Dendritic cell treated with granulocyte-macrophage colony-stimulating factor and Interleukin-4, amounts not matched to agents 40 ng/mL and 50 ng/mL, for 4 days (primary cell): ENCODE measurements at regions not wholly inside any gene's neighbourhood (a gene's known extent, or its start where the extent isn't known, plus 50 kb on each side); places are given as distances from the start of the nearest gene placed in this dataset.
"Not testable (repeated sequence)": the region's sequence is repeated elsewhere in the genome, so short reads cannot be mapped to it uniquely, and the experiment has no call there.

Source experiments
- H3K27ac Mint-ChIP-seq: one replicate; pipeline ENCODE4 v1.8.0; 2022; ENCODE audit warnings: mild to moderate bottlenecking, mixed read lengths
- H3K27me3 Mint-ChIP-seq: one replicate; pipeline ENCODE4 v1.8.0; 2022; ENCODE audit warnings: mild to moderate bottlenecking, mixed read lengths
- H3K36me3 Mint-ChIP-seq: one replicate; pipeline ENCODE4 v1.8.0; 2022; ENCODE audit warnings: low read depth, mixed read lengths
- H3K4me1 Mint-ChIP-seq: one replicate; pipeline ENCODE4 v1.8.0; 2022; ENCODE audit warnings: low read depth, mixed read lengths
- H3K4me3 Mint-ChIP-seq: one replicate; pipeline ENCODE4 v1.8.0; 2022; ENCODE audit warnings: mild to moderate bottlenecking, moderate library complexity, mixed read lengths
- H3K9me3 Mint-ChIP-seq: one replicate; pipeline ENCODE4 v1.8.0; 2022; ENCODE audit warnings: mixed read lengths
- intact Hi-C: fragments of 100-400 bp; cut with micrococcal nuclease; formaldehyde crosslinking; loops from one replicate; pipeline ENCODE4 v1.15.0; 2022

- Mint-ChIP-seq H3K36me3 (no peaks in the 10 kb centered on the region), H3K27me3 (peaks cover 8% of the 10 kb centered on the region)
- intact Hi-C loops, result no loop called here
These were observed 182.1 kb upstream of the EXOC2 start for GRCh38 chr6:875012-875411.

DNA sequence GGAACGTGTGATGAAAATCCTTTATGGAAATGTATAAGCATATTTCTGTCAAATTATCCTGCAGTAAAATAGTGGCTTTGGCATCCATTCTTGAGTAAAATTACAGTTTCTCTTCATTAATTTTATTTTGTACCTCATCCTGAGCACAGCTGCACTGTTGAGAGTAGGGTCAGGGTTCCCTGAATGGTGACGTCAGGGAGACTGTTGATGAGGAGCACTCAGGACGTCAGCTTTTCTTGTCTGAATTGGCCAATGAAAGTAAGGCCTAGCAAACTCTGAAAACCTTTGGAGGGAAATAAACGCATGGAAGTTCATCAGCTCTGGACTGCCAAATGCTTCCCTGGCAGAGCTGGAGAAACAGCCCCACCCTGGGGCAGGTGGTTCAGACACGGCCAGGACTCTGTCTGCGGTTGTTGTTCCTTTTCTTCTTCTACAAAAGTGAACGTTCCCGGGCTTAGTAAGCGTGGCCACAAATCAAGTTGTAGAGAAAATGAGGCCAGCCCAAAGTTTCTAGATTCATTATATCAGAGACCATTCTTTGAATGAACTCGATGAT is 179.7 kb upstream of the EXOC2 start:
- H3K4me1 Mint-ChIP-seq, result no peaks in the 10 kb centered on the region
- intact Hi-C loops, result no loop called here
- H3K27ac Mint-ChIP-seq, result no peak overlapping the region
- peaks cover 11% of the 10 kb centered on the region for H3K27me3 Mint-ChIP-seq
- no peak overlapping the region for H3K4me3 Mint-ChIP-seq
- H3K36me3 Mint-ChIP-seq, result no peaks in the 10 kb centered on the region
- H3K9me3 Mint-ChIP-seq, result no peaks in the 10 kb centered on the region

More at GRCh38 chr6:875012-875411, 182.1 kb upstream of the EXOC2 start:
- no peak overlapping the region for H3K4me3 Mint-ChIP-seq
- H3K9me3 Mint-ChIP-seq, result no peaks in the 10 kb centered on the region
- peaks cover 5% of the 10 kb centered on the region for H3K4me1 Mint-ChIP-seq
- H3K27ac Mint-ChIP-seq, result no peak overlapping the region

DNA sequence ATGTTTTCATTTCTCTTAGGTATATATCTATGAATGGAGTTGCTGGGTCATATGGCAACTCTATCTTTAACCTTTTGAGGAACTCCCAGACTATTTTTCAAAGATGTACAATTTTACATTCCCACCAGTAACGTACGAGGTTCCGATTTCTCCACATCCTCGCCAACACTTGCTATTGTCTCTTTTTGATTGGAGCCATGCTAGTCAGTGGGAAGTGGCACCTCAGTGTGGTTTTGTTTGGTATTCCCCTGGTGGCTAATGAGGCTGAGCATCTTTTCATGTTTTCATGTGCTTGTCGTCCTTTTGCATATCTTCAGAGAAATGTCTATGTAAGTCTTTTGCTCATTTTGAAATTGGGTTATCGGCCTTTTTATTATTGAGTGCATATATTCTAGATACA is 178.6 kb upstream of the EXOC2 start:
- intact Hi-C loops, result no loop called here
- no peak overlapping the region for H3K4me3 Mint-ChIP-seq
- no peaks in the 10 kb centered on the region for H3K4me1 Mint-ChIP-seq
- H3K36me3 Mint-ChIP-seq, result no peaks in the 10 kb centered on the region
- no peaks in the 10 kb centered on the region for H3K9me3 Mint-ChIP-seq
- peaks cover 8% of the 10 kb centered on the region for H3K27me3 Mint-ChIP-seq
- H3K27ac Mint-ChIP-seq, result no peak overlapping the region

DNA sequence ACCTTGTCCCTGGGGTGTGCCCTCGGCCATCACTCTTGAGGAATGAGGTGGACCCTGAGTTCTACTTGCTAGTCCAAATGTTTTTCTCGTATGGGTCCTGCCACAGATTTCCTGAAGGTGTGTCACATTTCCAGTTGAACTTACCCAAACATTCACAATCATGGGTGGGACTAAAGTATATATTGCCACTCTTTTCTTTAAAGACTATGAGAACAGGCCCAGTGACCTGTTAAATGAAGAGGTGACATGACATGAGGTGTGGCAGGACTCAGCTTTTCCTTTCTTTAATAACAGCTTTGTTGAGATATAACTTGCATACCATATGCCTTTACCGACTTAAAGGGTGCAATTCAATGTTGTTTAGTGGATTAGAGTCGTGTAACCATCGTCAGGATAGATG is 177.2 kb upstream of the EXOC2 start:
- no peaks in the 10 kb centered on the region for H3K9me3 Mint-ChIP-seq
- H3K36me3 Mint-ChIP-seq, result no peaks in the 10 kb centered on the region
- H3K4me1 Mint-ChIP-seq, result no peaks in the 10 kb centered on the region
- no peak overlapping the region for H3K4me3 Mint-ChIP-seq
- peaks cover 10% of the 10 kb centered on the region for H3K27me3 Mint-ChIP-seq
- H3K27ac Mint-ChIP-seq, result no peak overlapping the region
- intact Hi-C loops, result no loop called here

DNA sequence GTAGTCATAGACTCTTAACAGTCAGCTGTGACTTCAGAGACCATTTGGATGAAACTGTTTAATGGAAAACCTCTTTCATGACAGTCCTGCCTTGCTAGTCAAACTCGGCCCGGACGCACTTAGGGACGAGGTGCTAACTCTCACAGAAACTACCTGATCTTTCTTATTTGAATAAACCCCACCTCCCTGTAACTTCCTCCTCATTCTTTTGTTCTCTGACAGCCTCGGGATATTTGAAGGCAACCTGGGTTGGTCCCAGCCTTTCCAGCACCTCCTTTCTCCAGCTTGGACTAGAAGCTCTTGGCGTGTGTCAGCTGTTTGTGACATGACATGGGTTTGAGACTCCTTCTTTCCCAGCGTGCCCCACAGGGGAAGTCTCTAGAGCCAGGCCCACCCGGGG is 175.3 kb upstream of the EXOC2 start:
- no peaks in the 10 kb centered on the region for H3K36me3 Mint-ChIP-seq
- no peak overlapping the region for H3K4me3 Mint-ChIP-seq
- peaks cover 10% of the 10 kb centered on the region for H3K27me3 Mint-ChIP-seq
- H3K27ac Mint-ChIP-seq, result no peak overlapping the region
- intact Hi-C loops, result no loop called here
- H3K9me3 Mint-ChIP-seq, result no peaks in the 10 kb centered on the region
- H3K4me1 Mint-ChIP-seq, result no peaks in the 10 kb centered on the region

- Mint-ChIP-seq H3K4me1 (no peaks in the 10 kb centered on the region), H3K27ac (no peak overlapping the region), H3K9me3 (no peaks in the 10 kb centered on the region), H3K27me3 (peaks cover 10% of the 10 kb centered on the region), H3K36me3 (no peaks in the 10 kb centered on the region), H3K4me3 (no peak overlapping the region)
- intact Hi-C loops, result no loop called here
These were observed 174.4 kb upstream of the EXOC2 start for GRCh38 chr6:867378-867777.

- Mint-ChIP-seq H3K9me3 (no peaks in the 10 kb centered on the region), H3K27me3 (peaks cover 14% of the 10 kb centered on the region), H3K36me3 (no peaks in the 10 kb centered on the region), H3K4me3 (no peak overlapping the region), H3K27ac (no peak overlapping the region), H3K4me1 (no peaks in the 10 kb centered on the region)
- intact Hi-C loops, result no loop called here
These were observed 173.4 kb upstream of the EXOC2 start for GRCh38 chr6:866316-866715.

DNA sequence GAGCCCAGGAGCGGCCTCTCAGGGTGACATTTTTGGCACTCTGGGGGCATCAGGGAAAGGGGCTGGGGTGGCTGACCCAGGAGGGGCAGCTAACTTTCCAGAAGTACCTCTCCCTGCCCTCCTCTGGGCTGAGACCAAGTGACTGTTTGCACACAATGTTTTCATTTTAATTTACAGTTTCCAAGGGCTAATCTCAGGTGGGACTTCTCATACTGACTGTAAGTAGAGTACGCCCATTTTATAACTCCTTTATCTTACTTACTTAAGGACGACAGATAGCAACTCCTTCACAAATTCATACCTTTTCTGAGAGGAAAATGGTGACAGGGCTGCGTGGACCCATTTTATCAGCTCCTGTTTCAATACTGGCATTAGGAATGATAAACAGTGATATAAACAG is 172.9 kb upstream of the EXOC2 start:
- Mint-ChIP-seq H3K27me3 (peaks cover 15% of the 10 kb centered on the region), H3K4me3 (no peak overlapping the region), H3K4me1 (no peaks in the 10 kb centered on the region), H3K36me3 (no peaks in the 10 kb centered on the region), H3K9me3 (no peaks in the 10 kb centered on the region), H3K27ac (no peak overlapping the region)
- intact Hi-C loops, result no loop called here

- Mint-ChIP-seq H3K27ac (no peak overlapping the region), H3K4me1 (no peaks in the 10 kb centered on the region), H3K27me3 (peaks cover 24% of the 10 kb centered on the region), H3K4me3 (no peak overlapping the region), H3K9me3 (no peaks in the 10 kb centered on the region), H3K36me3 (no peaks in the 10 kb centered on the region)
- intact Hi-C loops, result no loop called here
These were observed 170.9 kb upstream of the EXOC2 start for GRCh38 chr6:863831-864230.

DNA sequence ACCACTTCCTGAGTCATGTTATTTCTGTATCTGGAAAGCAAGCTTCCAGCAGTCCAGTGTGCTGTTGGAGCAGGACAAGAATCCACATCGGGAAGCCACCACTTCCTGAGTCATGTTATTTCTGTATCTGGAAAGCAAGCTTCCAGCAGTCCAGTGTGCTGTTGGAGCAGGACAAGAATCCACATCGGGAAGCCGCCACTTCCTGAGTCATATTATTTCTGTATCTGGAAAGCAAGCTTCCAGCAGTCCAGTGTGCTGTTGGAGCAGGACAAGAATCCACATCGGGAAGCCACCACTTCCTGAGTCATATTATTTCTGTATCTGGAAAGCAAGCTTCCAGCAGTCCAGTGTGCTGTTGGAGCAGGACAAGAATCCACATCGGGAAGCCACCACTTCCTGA is 170.2 kb upstream of the EXOC2 start:
- peaks cover 20% of the 10 kb centered on the region for H3K27me3 Mint-ChIP-seq
- intact Hi-C loops, H3K4me1 Mint-ChIP-seq, H3K4me3 Mint-ChIP-seq, H3K9me3 Mint-ChIP-seq, H3K36me3 Mint-ChIP-seq, H3K27ac Mint-ChIP-seq: not testable (repeated sequence)

DNA sequence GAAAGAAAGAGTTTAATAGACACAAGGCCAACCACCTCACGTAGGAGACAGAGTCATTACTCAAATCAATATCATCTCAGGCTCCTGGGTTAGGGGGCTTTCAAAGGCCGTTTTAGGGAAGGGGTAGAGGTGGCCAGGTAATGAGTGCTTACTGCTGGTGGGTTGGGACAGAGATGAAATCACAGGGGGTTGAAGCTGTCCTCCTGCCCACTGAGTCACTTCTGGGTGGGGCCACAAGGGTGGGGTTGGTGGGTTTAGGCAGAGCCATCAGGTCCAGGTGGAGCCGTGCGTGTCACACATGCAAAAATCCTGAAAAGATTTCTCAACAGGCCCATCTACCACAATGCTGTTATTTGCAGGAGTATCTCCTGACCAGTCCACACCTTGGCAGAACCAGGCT is 167.0 kb upstream of the EXOC2 start:
- intact Hi-C loops, result no loop called here
- H3K36me3 Mint-ChIP-seq, result no peaks in the 10 kb centered on the region
- H3K27ac Mint-ChIP-seq, result no peak overlapping the region
- peaks cover 17% of the 10 kb centered on the region for H3K27me3 Mint-ChIP-seq
- H3K4me3 Mint-ChIP-seq, result no peak overlapping the region
- no peaks in the 10 kb centered on the region for H3K9me3 Mint-ChIP-seq
- no peaks in the 10 kb centered on the region for H3K4me1 Mint-ChIP-seq

GRCh38 chr6:854406-855118 is 161.6 kb upstream of the EXOC2 start:
- H3K27ac Mint-ChIP-seq, result no peak overlapping the region
- no peaks in the 10 kb centered on the region for H3K4me1 Mint-ChIP-seq
- no peaks in the 10 kb centered on the region for H3K9me3 Mint-ChIP-seq
- no peaks in the 10 kb centered on the region for H3K36me3 Mint-ChIP-seq
- H3K27me3 Mint-ChIP-seq, result peaks cover 8% of the 10 kb centered on the region
- H3K4me3 Mint-ChIP-seq, result no peak overlapping the region
- intact Hi-C loops, result no loop called here

- H3K9me3 Mint-ChIP-seq, H3K27ac Mint-ChIP-seq, H3K27me3 Mint-ChIP-seq, H3K36me3 Mint-ChIP-seq, H3K4me1 Mint-ChIP-seq, intact Hi-C loops, H3K4me3 Mint-ChIP-seq: not testable (repeated sequence)
These were observed 159.3 kb upstream of the EXOC2 start for GRCh38 chr6:852216-852615.

- intact Hi-C loops, result no loop called here
- peaks cover 3% of the 10 kb centered on the region for H3K27me3 Mint-ChIP-seq
- H3K9me3 Mint-ChIP-seq, result no peaks in the 10 kb centered on the region
- H3K36me3 Mint-ChIP-seq, result no peaks in the 10 kb centered on the region
- H3K27ac Mint-ChIP-seq, result no peak overlapping the region
- no peak overlapping the region for H3K4me3 Mint-ChIP-seq
- no peaks in the 10 kb centered on the region for H3K4me1 Mint-ChIP-seq
These were observed 156.2 kb upstream of the EXOC2 start for GRCh38 chr6:849075-849506.

DNA sequence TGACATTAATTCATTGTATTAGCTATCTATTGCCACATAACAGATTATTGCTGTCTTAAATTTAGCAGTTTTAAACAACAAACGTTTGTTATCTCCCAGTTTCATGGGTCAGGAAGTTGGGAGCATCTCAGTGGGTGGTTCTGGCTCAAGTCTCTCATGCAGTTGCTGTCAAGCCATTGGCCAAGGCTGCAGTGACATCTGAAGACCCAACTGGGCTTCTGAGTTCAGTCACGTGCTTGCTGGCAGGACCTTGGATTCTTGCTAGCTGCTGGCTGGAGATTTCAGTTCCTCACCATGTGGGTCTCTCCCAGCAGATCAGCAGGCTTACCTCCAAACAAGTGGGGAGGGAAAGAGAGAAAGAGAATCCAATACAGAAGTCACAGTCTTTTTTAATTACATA is 152.6 kb upstream of the EXOC2 start:
- intact Hi-C loops, result no loop called here
- Mint-ChIP-seq H3K27me3 (peaks cover 7% of the 10 kb centered on the region), H3K36me3 (no peaks in the 10 kb centered on the region)

More for the DNA sequence above, 152.6 kb upstream of the EXOC2 start:
- Mint-ChIP-seq H3K4me3 (no peak overlapping the region), H3K27ac (no peak overlapping the region), H3K4me1 (no peaks in the 10 kb centered on the region), H3K9me3 (peaks cover 6% of the 10 kb centered on the region)
